K562 (cell line): ENCODE measurements at regions not wholly inside any gene's neighbourhood (a gene's known extent, or its start where the extent isn't known, plus 50 kb on each side); places are given as distances from the start of the nearest gene placed in this dataset.

Experiments
- ATAC-seq: fragments of 200-7000 bp; cut with Tn5 transposase; 3 replicates; pipeline ENCODE4 v1.9.1; 2020; ENCODE audit warnings: moderate library complexity
- BruUV-seq: library from RNA; stranded (reverse); fragments of 400-500 nt; replicated peaks from 2 replicates; lab custom pipeline; 2021; lab: Mats Ljungman, UMichigan
- CTCF ChIA-PET: fragments of 300-600 bp; formaldehyde crosslinking; extraction: SDS; loops from one replicate; lab custom pipeline; 2021; ENCODE audit warnings: low intra/inter-chr PET ratio; lab: Yijun Ruan, JAX
- POLR2A ChIA-PET: fragments of 300-600, 350-650 bp; sonication (Branson Sonifier 250); formaldehyde crosslinking; extraction: SDS; loops from one replicate; lab custom pipeline; 2021; ENCODE audit warnings: antibody characterized with exemption, inconsistent platforms; lab: Yijun Ruan, JAX
- DNase-seq, 4 experiments: peaks; one replicate each; pipeline versions ENCODE4 v3.0.0 to v3.0.0-alpha.2; 2011 to 2018; ENCODE audit warnings: low spot score in 3 of 4, mixed read lengths in 3 of 4; ENCODE audit errors: extremely low read depth in 1 of 4
- FAIRE-seq: peaks from 2 replicates; lab custom pipeline; 2011; peaks lifted over from hg19 to GRCh38; lab: Jason Lieb, UNC
- H2AFZ ChIP-seq: 2 replicates; pipeline ENCODE4 v1.6.0; 2011; ENCODE audit warnings: low read depth, low read length, control low read depth, inconsistent platforms
- H3K27ac ChIP-seq: fragments of 200-600 bp; 3 replicates; pipeline ENCODE4 v1.8.0; 2011; ENCODE audit warnings: low read depth, mild to moderate bottlenecking, control low read depth, inconsistent platforms, low read length, moderate library complexity, mixed read lengths; ENCODE audit errors: extremely low read depth
- H3K27me3 ChIP-seq, 2 experiments: fragments of 300-600 bp in 1 of 2; 2 replicates in 1 of 2; 3 replicates in 1 of 2; pipeline versions ENCODE4 v1.6.0 to v1.8.0; 2011; ENCODE audit warnings: inconsistent platforms in 2 of 2, low read length in 2 of 2, mild to moderate bottlenecking in 1 of 2, mixed read lengths in 1 of 2, moderate library complexity in 1 of 2; ENCODE audit not compliant: control insufficient read depth in 2 of 2, insufficient read depth in 2 of 2
- H3K36me3 ChIP-seq: fragments of 300-600 bp; 3 replicates; pipeline ENCODE4 v1.8.0; 2011; ENCODE audit warnings: mild to moderate bottlenecking, low read length, inconsistent platforms; ENCODE audit not compliant: control insufficient read depth, insufficient read depth
- H3K4me1 ChIP-seq, 2 experiments: fragments of 200-600 bp in 1 of 2; replicated peaks in 1 of 2; 2 replicates in 1 of 2; 3 replicates in 1 of 2; pipeline versions ENCODE4 v1.5.1 to v1.8.0; 2011; ENCODE audit warnings: inconsistent platforms in 2 of 2, low read length in 2 of 2, mild to moderate bottlenecking in 1 of 2, mixed read lengths in 1 of 2, moderate library complexity in 1 of 2; ENCODE audit not compliant: control insufficient read depth in 2 of 2, insufficient read depth in 2 of 2
- H3K4me2 ChIP-seq: 2 replicates; pipeline ENCODE4 v1.6.1; 2011; ENCODE audit warnings: low read length, control low read depth, inconsistent platforms, mixed read lengths; ENCODE audit not compliant: insufficient read depth
- H3K4me3 ChIP-seq: fragments of 200-600 bp; sonication (generic), shearing (Covaris generic); 2 replicates; pipeline ENCODE4 v1.5.1; 2016; ENCODE audit warnings: control low read depth, inconsistent platforms
- H3K79me2 ChIP-seq: fragments of 200-600 bp; 3 replicates; pipeline ENCODE4 v1.8.0; 2011; ENCODE audit warnings: low read length, inconsistent platforms; ENCODE audit not compliant: control insufficient read depth, insufficient read depth
- H3K9ac ChIP-seq, 2 experiments: 2 replicates each; pipeline versions ENCODE4 v1.6.0 to v1.6.1; 2011; ENCODE audit warnings: low read depth in 2 of 2, low read length in 2 of 2, control low read depth in 1 of 2, inconsistent platforms in 1 of 2, mild to moderate bottlenecking in 1 of 2, mixed read lengths in 1 of 2; ENCODE audit not compliant: insufficient read depth in 1 of 2
- H3K9me1 ChIP-seq: one replicate; pipeline ENCODE4 v1.6.0; 2011; ENCODE audit warnings: inconsistent platforms, mild to moderate bottlenecking, low read length, moderate library complexity; ENCODE audit not compliant: control insufficient read depth, insufficient read depth
- H3K9me3 ChIP-seq: replicated peaks from 2 replicates; pipeline ENCODE4 v1.5.1; 2011; ENCODE audit warnings: low read depth, low read length, inconsistent platforms; ENCODE audit not compliant: control insufficient read depth, insufficient read depth
- H4K20me1 ChIP-seq: replicated peaks from 2 replicates; pipeline ENCODE4 v1.6.1; 2011; ENCODE audit warnings: low read length, inconsistent platforms, mixed read lengths; ENCODE audit not compliant: control insufficient read depth, insufficient read depth
- DPF2 ChIP-seq: fragments of 450-650 bp; IDR thresholded peaks from 2 replicates; pipeline ENCODE4 v1.6.1; 2016
- GATAD2B ChIP-seq: fragments of 450-650 bp; IDR thresholded peaks from 2 replicates; pipeline ENCODE4 v1.6.1; 2017; ENCODE audit warnings: mild to moderate bottlenecking, borderline replicate concordance
- HDAC3 ChIP-seq: fragments of 450-650 bp; IDR thresholded peaks from 2 replicates; pipeline ENCODE4 v1.6.1; 2018; ENCODE audit warnings: borderline replicate concordance, mild to moderate bottlenecking, moderate library complexity; ENCODE audit not compliant: partially characterized antibody
- HEY1 ChIP-seq: fragments of 250-450 bp; sonication (Bioruptor Pico); IDR thresholded peaks from 2 replicates; pipeline ENCODE4 v1.5.0; 2020; ENCODE audit warnings: mild to moderate bottlenecking, moderate library complexity, borderline replicate concordance
- MEF2D ChIP-seq: conservative IDR thresholded peaks from 2 replicates; pipeline ENCODE4 v1.6.1; 2016; ENCODE audit warnings: low read depth, missing genetic modification characterization, missing compliant biosample characterization
- NCOA1 ChIP-seq: fragments of 450-650 bp; IDR thresholded peaks from 2 replicates; pipeline ENCODE4 v1.6.1; 2016; ENCODE audit warnings: low read depth
- RBM34 ChIP-seq: fragments of 200-400 bp; formaldehyde crosslinking; IDR thresholded peaks from 2 replicates; pipeline ENCODE4 v1.6.1; 2018; ENCODE audit warnings: low read length, borderline replicate concordance; ENCODE audit not compliant: insufficient read depth
- SFPQ ChIP-seq: fragments of 200-400 bp; formaldehyde crosslinking; IDR thresholded peaks from 2 replicates; pipeline ENCODE4 v1.6.1; 2017; ENCODE audit warnings: mild to moderate bottlenecking, low read depth, low read length, moderate library complexity
- SIRT6 ChIP-seq: IDR thresholded peaks from one replicate; pipeline ENCODE4 v1.6.1; 2012; ENCODE audit warnings: low read depth, mild to moderate bottlenecking, control low read depth, inconsistent platforms, low read length, moderate library complexity
- SRSF7 ChIP-seq: fragments of 200-400 bp; formaldehyde crosslinking; optimal IDR thresholded peaks from 2 replicates; pipeline ENCODE3; 2017; ENCODE audit warnings: mild to moderate bottlenecking, low read depth, low read length
- TARDBP ChIP-seq: fragments of 450-650 bp; IDR thresholded peaks from 2 replicates; pipeline ENCODE4 v1.6.1; 2016
- TEAD4 ChIP-seq, 2 experiments: sonication (generic) in 1 of 2; formaldehyde crosslinking in 1 of 2; IDR thresholded peaks; 2 replicates each; pipeline versions ENCODE4 v1.6.1 to v1.8.0; 2012 to 2022; ENCODE audit warnings: borderline replicate concordance in 1 of 2, inconsistent platforms in 1 of 2, low read length in 1 of 2, mild to moderate bottlenecking in 1 of 2, missing genetic modification reagents in 1 of 2
- TRIM25 ChIP-seq: fragments of 450-650 bp; IDR thresholded peaks from 2 replicates; pipeline ENCODE4 v1.7.0; 2016; ENCODE audit warnings: borderline replicate concordance
- ZNF561 ChIP-seq: fragments of 450-650 bp; formaldehyde crosslinking; conservative IDR thresholded peaks from 2 replicates; pipeline ENCODE4 v1.4.0; 2020; ENCODE audit warnings: mild to moderate bottlenecking, moderate library complexity
- ZNF644 ChIP-seq: fragments of 200-800 bp; sonication (Bioruptor generic); IDR thresholded peaks from 2 replicates; pipeline ENCODE4 v1.6.1; 2016; ENCODE audit warnings: low read depth, missing genetic modification characterization, missing compliant biosample characterization
- ZNF764 ChIP-seq: fragments of 250-450 bp; sonication (Bioruptor Pico); IDR thresholded peaks from 2 replicates; pipeline ENCODE4 v1.4.0; 2020; ENCODE audit warnings: low read depth, mild to moderate bottlenecking, moderate library complexity
- WGBS: fragments of 100-300 bp; shearing (Covaris generic); methylation state at CpG from one replicate; pipeline ENCODE4 v1.1.6; 2016; ENCODE audit warnings: low coverage, mixed read lengths; ENCODE audit not compliant: insufficient coverage; ENCODE audit errors: missing lambda C conversion rate; 5-methylcytosine and 5-hydroxymethylcytosine counted together
- in situ Hi-C: fragments of 300-500 bp; cut with MboI; formaldehyde crosslinking; loops from 4 replicates; pipeline ENCODE4 v1.15.0; 2018; ENCODE audit warnings: inconsistent platforms, mixed read lengths
- intact Hi-C: fragments of 100-400 bp; cut with micrococcal nuclease; formaldehyde crosslinking; loops from 2 replicates; pipeline ENCODE4 v1.14.2; 2022
- TF ChIP-seq, protein P1 (sequence below), 2 experiments: fragments of 450-650 bp; IDR thresholded peaks; 2 replicates each; pipeline ENCODE4 v1.6.1; 2016

- no TSS peak for BruUV-seq
- no peaks in the 10 kb centered on the region for H3K36me3 ChIP-seq
- in situ Hi-C loops (no loop called here), intact Hi-C loops (no loop called here)
- no peak overlapping the region for H3K27ac ChIP-seq
- no peak for FAIRE-seq
- no peak overlapping the region for H3K9ac ChIP-seq
- no peaks in the 10 kb centered on the region for H3K9me1 ChIP-seq
- no peak overlapping the region for H3K4me2 ChIP-seq
- ChIA-PET POLR2A (no interaction called here), CTCF (no interaction called here)
- H3K79me2 ChIP-seq, result no peaks in the 10 kb centered on the region
- no peaks in the 10 kb centered on the region for H4K20me1 ChIP-seq
- no peak for ATAC-seq
- 2% methylated on average over 8 of the region's 8 CpGs for WGBS
- no peaks in the 10 kb centered on the region for H3K9me3 ChIP-seq
- H2AFZ ChIP-seq, result no peak overlapping the region
- H3K4me3 ChIP-seq, result no peak overlapping the region
- no peaks in the 10 kb centered on the region for H3K27me3 ChIP-seq
- DNase-seq, result no peak
- H3K4me1 ChIP-seq, result no peaks in the 10 kb centered on the region
- TF ChIP-seq HEY1 (CRISPR knock-in tag) (no peak), DPF2 (no peak), ZNF561 (no peak), SRSF7 (no peak), TRIM25 (no peak), ZNF764 (no peak), SIRT6 (no peak), GATAD2B (no peak), TEAD4 (IDR thresholded peaks at IDR 0.05; ENCODE audit: low read length) (no peak), TEAD4 (CRISPR knock-in tag; IDR thresholded peaks at IDR 0.05; ENCODE audit: borderline replicate concordance) (no peak), NCOA1 (no peak), SFPQ (no peak), HDAC3 (no peak), RBM34 (no peak), ZNF644 (tag) (no peak), TARDBP (no peak), MEF2D (tag) (no peak)
- TF ChIP-seq, protein P1, sequence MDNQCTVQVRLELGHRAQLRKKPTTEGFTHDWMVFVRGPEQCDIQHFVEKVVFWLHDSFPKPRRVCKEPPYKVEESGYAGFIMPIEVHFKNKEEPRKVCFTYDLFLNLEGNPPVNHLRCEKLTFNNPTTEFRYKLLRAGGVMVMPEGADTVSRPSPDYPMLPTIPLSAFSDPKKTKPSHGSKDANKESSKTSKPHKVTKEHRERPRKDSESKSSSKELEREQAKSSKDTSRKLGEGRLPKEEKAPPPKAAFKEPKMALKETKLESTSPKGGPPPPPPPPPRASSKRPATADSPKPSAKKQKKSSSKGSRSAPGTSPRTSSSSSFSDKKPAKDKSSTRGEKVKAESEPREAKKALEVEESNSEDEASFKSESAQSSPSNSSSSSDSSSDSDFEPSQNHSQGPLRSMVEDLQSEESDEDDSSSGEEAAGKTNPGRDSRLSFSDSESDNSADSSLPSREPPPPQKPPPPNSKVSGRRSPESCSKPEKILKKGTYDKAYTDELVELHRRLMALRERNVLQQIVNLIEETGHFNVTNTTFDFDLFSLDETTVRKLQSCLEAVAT (IDR thresholded peaks at IDR 0.05), result no peak
These were observed 521.6 kb upstream of the SLIT2 start for GRCh38 chr4:19729886-19730651.
